K562 (cell line): ENCODE measurements at regions not wholly inside any gene's neighbourhood (a gene's known extent, or its start where the extent isn't known, plus 50 kb on each side); places are given as distances from the start of the nearest gene placed in this dataset.

Experiments
- ATAC-seq: fragments of 200-7000 bp; cut with Tn5 transposase; 3 replicates; pipeline ENCODE4 v1.9.1; 2020; ENCODE audit warnings: moderate library complexity
- BruUV-seq: library from RNA; stranded (reverse); fragments of 400-500 nt; replicated peaks from 2 replicates; lab custom pipeline; 2021; lab: Mats Ljungman, UMichigan
- CTCF ChIA-PET: fragments of 300-600 bp; formaldehyde crosslinking; extraction: SDS; loops from one replicate; lab custom pipeline; 2021; ENCODE audit warnings: low intra/inter-chr PET ratio; lab: Yijun Ruan, JAX
- POLR2A ChIA-PET: fragments of 300-600, 350-650 bp; sonication (Branson Sonifier 250); formaldehyde crosslinking; extraction: SDS; loops from one replicate; lab custom pipeline; 2021; ENCODE audit warnings: antibody characterized with exemption, inconsistent platforms; lab: Yijun Ruan, JAX
- DNase-seq, 4 experiments: peaks; one replicate each; pipeline versions ENCODE4 v3.0.0 to v3.0.0-alpha.2; 2011 to 2018; ENCODE audit warnings: low spot score in 3 of 4, mixed read lengths in 3 of 4; ENCODE audit errors: extremely low read depth in 1 of 4
- FAIRE-seq: peaks from 2 replicates; lab custom pipeline; 2011; peaks lifted over from hg19 to GRCh38; lab: Jason Lieb, UNC
- H2AFZ ChIP-seq: 2 replicates; pipeline ENCODE4 v1.6.0; 2011; ENCODE audit warnings: low read depth, low read length, control low read depth, inconsistent platforms
- H3K27ac ChIP-seq: fragments of 200-600 bp; 3 replicates; pipeline ENCODE4 v1.8.0; 2011; ENCODE audit warnings: low read depth, mild to moderate bottlenecking, control low read depth, inconsistent platforms, low read length, moderate library complexity, mixed read lengths; ENCODE audit errors: extremely low read depth
- H3K27me3 ChIP-seq, 2 experiments: fragments of 300-600 bp in 1 of 2; 2 replicates in 1 of 2; 3 replicates in 1 of 2; pipeline versions ENCODE4 v1.6.0 to v1.8.0; 2011; ENCODE audit warnings: inconsistent platforms in 2 of 2, low read length in 2 of 2, mild to moderate bottlenecking in 1 of 2, mixed read lengths in 1 of 2, moderate library complexity in 1 of 2; ENCODE audit not compliant: control insufficient read depth in 2 of 2, insufficient read depth in 2 of 2
- H3K36me3 ChIP-seq: fragments of 300-600 bp; 3 replicates; pipeline ENCODE4 v1.8.0; 2011; ENCODE audit warnings: mild to moderate bottlenecking, low read length, inconsistent platforms; ENCODE audit not compliant: control insufficient read depth, insufficient read depth
- H3K4me1 ChIP-seq, 2 experiments: fragments of 200-600 bp in 1 of 2; replicated peaks in 1 of 2; 2 replicates in 1 of 2; 3 replicates in 1 of 2; pipeline versions ENCODE4 v1.5.1 to v1.8.0; 2011; ENCODE audit warnings: inconsistent platforms in 2 of 2, low read length in 2 of 2, mild to moderate bottlenecking in 1 of 2, mixed read lengths in 1 of 2, moderate library complexity in 1 of 2; ENCODE audit not compliant: control insufficient read depth in 2 of 2, insufficient read depth in 2 of 2
- H3K4me2 ChIP-seq: 2 replicates; pipeline ENCODE4 v1.6.1; 2011; ENCODE audit warnings: low read length, control low read depth, inconsistent platforms, mixed read lengths; ENCODE audit not compliant: insufficient read depth
- H3K4me3 ChIP-seq: fragments of 200-600 bp; sonication (generic), shearing (Covaris generic); 2 replicates; pipeline ENCODE4 v1.5.1; 2016; ENCODE audit warnings: control low read depth, inconsistent platforms
- H3K79me2 ChIP-seq: fragments of 200-600 bp; 3 replicates; pipeline ENCODE4 v1.8.0; 2011; ENCODE audit warnings: low read length, inconsistent platforms; ENCODE audit not compliant: control insufficient read depth, insufficient read depth
- H3K9ac ChIP-seq, 2 experiments: 2 replicates each; pipeline versions ENCODE4 v1.6.0 to v1.6.1; 2011; ENCODE audit warnings: low read depth in 2 of 2, low read length in 2 of 2, control low read depth in 1 of 2, inconsistent platforms in 1 of 2, mild to moderate bottlenecking in 1 of 2, mixed read lengths in 1 of 2; ENCODE audit not compliant: insufficient read depth in 1 of 2
- H3K9me1 ChIP-seq: one replicate; pipeline ENCODE4 v1.6.0; 2011; ENCODE audit warnings: inconsistent platforms, mild to moderate bottlenecking, low read length, moderate library complexity; ENCODE audit not compliant: control insufficient read depth, insufficient read depth
- H3K9me3 ChIP-seq: replicated peaks from 2 replicates; pipeline ENCODE4 v1.5.1; 2011; ENCODE audit warnings: low read depth, low read length, inconsistent platforms; ENCODE audit not compliant: control insufficient read depth, insufficient read depth
- H4K20me1 ChIP-seq: replicated peaks from 2 replicates; pipeline ENCODE4 v1.6.1; 2011; ENCODE audit warnings: low read length, inconsistent platforms, mixed read lengths; ENCODE audit not compliant: control insufficient read depth, insufficient read depth
- EP400 ChIP-seq: fragments of 450-650 bp; IDR thresholded peaks from 2 replicates; pipeline ENCODE4 v1.6.1; 2017; ENCODE audit warnings: antibody characterized with exemption, mild to moderate bottlenecking, moderate library complexity
- WGBS: fragments of 100-300 bp; shearing (Covaris generic); methylation state at CpG from one replicate; pipeline ENCODE4 v1.1.6; 2016; ENCODE audit warnings: low coverage, mixed read lengths; ENCODE audit not compliant: insufficient coverage; ENCODE audit errors: missing lambda C conversion rate; 5-methylcytosine and 5-hydroxymethylcytosine counted together
- in situ Hi-C: fragments of 300-500 bp; cut with MboI; formaldehyde crosslinking; loops from 4 replicates; pipeline ENCODE4 v1.15.0; 2018; ENCODE audit warnings: inconsistent platforms, mixed read lengths
- intact Hi-C: fragments of 100-400 bp; cut with micrococcal nuclease; formaldehyde crosslinking; loops from 2 replicates; pipeline ENCODE4 v1.14.2; 2022
- TF ChIP-seq, protein P1 (sequence below): sonication (generic); IDR thresholded peaks from 2 replicates; pipeline ENCODE4 v1.6.1; 2016
- TF ChIP-seq, protein P2 (sequence below): fragments of 250-450 bp; sonication (Bioruptor Pico); IDR thresholded peaks from 2 replicates; pipeline ENCODE4 v1.4.0; 2020; ENCODE audit warnings: mild to moderate bottlenecking, moderate library complexity, borderline replicate concordance

DNA sequence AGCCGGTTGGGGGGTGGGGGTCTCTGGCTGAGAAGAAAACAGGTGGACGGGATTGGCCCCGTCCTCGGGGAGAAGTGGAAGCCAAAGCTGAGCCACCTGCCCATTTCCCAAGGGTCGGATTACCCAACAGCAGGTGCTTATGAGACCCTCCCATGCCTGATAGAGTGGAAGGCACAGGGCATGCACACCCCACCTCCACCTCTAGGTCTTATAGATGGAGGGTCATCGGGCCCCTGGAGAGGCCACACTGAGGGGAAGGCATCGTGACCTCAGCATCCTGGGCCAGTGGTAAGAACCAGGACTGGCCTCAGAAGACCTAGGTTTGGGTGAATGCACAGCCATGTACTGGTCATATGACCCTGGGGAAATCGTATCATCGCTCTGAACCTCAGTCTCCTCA, 85.9 kb downstream of the BUD13 start:
- FAIRE-seq (no peak), DNase-seq (no peak), ATAC-seq (no peak)
- no peaks in the 10 kb centered on the region for H3K27me3 ChIP-seq
- intact Hi-C loops (no loop called here), in situ Hi-C loops (loop anchor here (10.0 to 25.0 kb wide), 3 partner anchors 692 to 1912 kb away; no protein-coding TSS in a partner anchor)
- H3K79me2 ChIP-seq = no peaks in the 10 kb centered on the region
- H3K4me3 ChIP-seq = no peak overlapping the region
- WGBS = 4% methylated on average over 9 of the region's 9 CpGs
- POLR2A ChIA-PET = no interaction called here
- no peak overlapping the region for H3K27ac ChIP-seq
- H3K4me1 ChIP-seq = no peaks in the 10 kb centered on the region
- H3K9me3 ChIP-seq = no peaks in the 10 kb centered on the region
- CTCF ChIA-PET = no interaction called here
- H3K9ac ChIP-seq = no peak overlapping the region
- no peak overlapping the region for H3K4me2 ChIP-seq
- BruUV-seq = no TSS peak
- peaks cover 3% of the 10 kb centered on the region; the same call in 1 of the 2 replicates for H4K20me1 ChIP-seq
- no peaks in the 10 kb centered on the region for H3K36me3 ChIP-seq
- H2AFZ ChIP-seq = no peak overlapping the region
- TF ChIP-seq, protein P1, sequence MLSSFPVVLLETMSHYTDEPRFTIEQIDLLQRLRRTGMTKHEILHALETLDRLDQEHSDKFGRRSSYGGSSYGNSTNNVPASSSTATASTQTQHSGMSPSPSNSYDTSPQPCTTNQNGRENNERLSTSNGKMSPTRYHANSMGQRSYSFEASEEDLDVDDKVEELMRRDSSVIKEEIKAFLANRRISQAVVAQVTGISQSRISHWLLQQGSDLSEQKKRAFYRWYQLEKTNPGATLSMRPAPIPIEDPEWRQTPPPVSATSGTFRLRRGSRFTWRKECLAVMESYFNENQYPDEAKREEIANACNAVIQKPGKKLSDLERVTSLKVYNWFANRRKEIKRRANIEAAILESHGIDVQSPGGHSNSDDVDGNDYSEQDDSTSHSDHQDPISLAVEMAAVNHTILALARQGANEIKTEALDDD = no peak
- TF ChIP-seq, protein P2, sequence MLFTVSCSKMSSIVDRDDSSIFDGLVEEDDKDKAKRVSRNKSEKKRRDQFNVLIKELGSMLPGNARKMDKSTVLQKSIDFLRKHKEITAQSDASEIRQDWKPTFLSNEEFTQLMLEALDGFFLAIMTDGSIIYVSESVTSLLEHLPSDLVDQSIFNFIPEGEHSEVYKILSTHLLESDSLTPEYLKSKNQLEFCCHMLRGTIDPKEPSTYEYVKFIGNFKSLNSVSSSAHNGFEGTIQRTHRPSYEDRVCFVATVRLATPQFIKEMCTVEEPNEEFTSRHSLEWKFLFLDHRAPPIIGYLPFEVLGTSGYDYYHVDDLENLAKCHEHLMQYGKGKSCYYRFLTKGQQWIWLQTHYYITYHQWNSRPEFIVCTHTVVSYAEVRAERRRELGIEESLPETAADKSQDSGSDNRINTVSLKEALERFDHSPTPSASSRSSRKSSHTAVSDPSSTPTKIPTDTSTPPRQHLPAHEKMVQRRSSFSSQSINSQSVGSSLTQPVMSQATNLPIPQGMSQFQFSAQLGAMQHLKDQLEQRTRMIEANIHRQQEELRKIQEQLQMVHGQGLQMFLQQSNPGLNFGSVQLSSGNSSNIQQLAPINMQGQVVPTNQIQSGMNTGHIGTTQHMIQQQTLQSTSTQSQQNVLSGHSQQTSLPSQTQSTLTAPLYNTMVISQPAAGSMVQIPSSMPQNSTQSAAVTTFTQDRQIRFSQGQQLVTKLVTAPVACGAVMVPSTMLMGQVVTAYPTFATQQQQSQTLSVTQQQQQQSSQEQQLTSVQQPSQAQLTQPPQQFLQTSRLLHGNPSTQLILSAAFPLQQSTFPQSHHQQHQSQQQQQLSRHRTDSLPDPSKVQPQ (CRISPR knock-in tag) = no peak
- no peak for TF ChIP-seq EP400
- no peaks in the 10 kb centered on the region for H3K9me1 ChIP-seq
